Mesothelial cell of epicardium (in vitro differentiated cells): ENCODE measurements at regions not wholly inside any gene's neighbourhood (a gene's known extent, or its start where the extent isn't known, plus 50 kb on each side); places are given as distances from the start of the nearest gene placed in this dataset.

Experiments used
- DNase-seq, 2 experiments: peaks; one replicate each; pipeline ENCODE4 v3.0.0; 2021; ENCODE audit warnings: low spot score in 2 of 2; ENCODE audit not compliant: unreplicated experiment in 2 of 2
- H3K27ac Mint-ChIP-seq: 2 replicates; pipeline ENCODE4 v1.8.0; 2021; ENCODE audit warnings: mixed read lengths
- H3K27me3 Mint-ChIP-seq: 2 replicates; pipeline ENCODE4 v1.8.0; 2021; ENCODE audit warnings: low read depth, mixed read lengths
- H3K36me3 Mint-ChIP-seq: 2 replicates; pipeline ENCODE4 v1.8.0; 2021; ENCODE audit warnings: mixed read lengths
- H3K4me1 Mint-ChIP-seq: 2 replicates; pipeline ENCODE4 v1.8.0; 2021; ENCODE audit warnings: mixed read lengths
- H3K4me3 Mint-ChIP-seq: 2 replicates; pipeline ENCODE4 v1.8.0; 2021; ENCODE audit warnings: mild to moderate bottlenecking, moderate library complexity, mixed read lengths
- H3K9me3 Mint-ChIP-seq: 2 replicates; pipeline ENCODE4 v1.8.0; 2021; ENCODE audit warnings: mixed read lengths
- TF ChIP-seq, protein P1 (sequence below): fragments of 200-600 bp; sonication (generic); IDR thresholded peaks from one replicate; pipeline ENCODE4 v1.5.0; 2021; ENCODE audit warnings: antibody characterized with exemption; ENCODE audit not compliant: unreplicated experiment

DNA sequence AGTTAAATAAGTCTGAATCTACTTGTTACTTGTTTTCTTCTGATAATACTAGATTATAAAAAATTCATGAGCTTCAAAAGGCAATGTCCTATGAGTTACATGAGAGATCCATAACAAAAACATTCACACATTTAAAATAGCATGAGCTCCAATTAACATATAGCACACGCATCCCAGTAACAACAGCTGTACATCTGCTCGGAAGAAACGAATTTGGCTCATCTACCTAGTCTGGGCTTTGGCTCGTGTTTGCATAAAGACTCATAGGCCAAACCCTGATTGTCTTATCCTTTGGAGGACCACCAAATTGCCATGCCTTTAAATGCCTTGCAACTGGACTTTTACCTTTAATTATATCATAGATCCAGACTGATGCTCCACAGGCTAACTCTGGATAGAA lies 259.7 kb upstream of the CHD6 start:
- no peaks in the 10 kb centered on the region for H3K4me1 Mint-ChIP-seq
- no peak overlapping the region for H3K27ac Mint-ChIP-seq
- no peak overlapping the region for H3K4me3 Mint-ChIP-seq
- H3K9me3 Mint-ChIP-seq = no peaks in the 10 kb centered on the region
- peaks cover 17% of the 10 kb centered on the region for H3K27me3 Mint-ChIP-seq
- no peaks in the 10 kb centered on the region for H3K36me3 Mint-ChIP-seq
- TF ChIP-seq, protein P1, sequence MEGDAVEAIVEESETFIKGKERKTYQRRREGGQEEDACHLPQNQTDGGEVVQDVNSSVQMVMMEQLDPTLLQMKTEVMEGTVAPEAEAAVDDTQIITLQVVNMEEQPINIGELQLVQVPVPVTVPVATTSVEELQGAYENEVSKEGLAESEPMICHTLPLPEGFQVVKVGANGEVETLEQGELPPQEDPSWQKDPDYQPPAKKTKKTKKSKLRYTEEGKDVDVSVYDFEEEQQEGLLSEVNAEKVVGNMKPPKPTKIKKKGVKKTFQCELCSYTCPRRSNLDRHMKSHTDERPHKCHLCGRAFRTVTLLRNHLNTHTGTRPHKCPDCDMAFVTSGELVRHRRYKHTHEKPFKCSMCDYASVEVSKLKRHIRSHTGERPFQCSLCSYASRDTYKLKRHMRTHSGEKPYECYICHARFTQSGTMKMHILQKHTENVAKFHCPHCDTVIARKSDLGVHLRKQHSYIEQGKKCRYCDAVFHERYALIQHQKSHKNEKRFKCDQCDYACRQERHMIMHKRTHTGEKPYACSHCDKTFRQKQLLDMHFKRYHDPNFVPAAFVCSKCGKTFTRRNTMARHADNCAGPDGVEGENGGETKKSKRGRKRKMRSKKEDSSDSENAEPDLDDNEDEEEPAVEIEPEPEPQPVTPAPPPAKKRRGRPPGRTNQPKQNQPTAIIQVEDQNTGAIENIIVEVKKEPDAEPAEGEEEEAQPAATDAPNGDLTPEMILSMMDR = no peak
- DNase-seq = no peak

GRCh38 chr20:41874658-41875057 lies 256.5 kb upstream of the CHD6 start:
- H3K4me1 Mint-ChIP-seq = no peaks in the 10 kb centered on the region
- H3K27ac Mint-ChIP-seq = no peak overlapping the region
- TF ChIP-seq, protein P1 = no peak
- no peak overlapping the region for H3K4me3 Mint-ChIP-seq
- peaks cover 8% of the 10 kb centered on the region for H3K27me3 Mint-ChIP-seq
- no peaks in the 10 kb centered on the region for H3K36me3 Mint-ChIP-seq
- DNase-seq = no peak
- peaks cover 12% of the 10 kb centered on the region for H3K9me3 Mint-ChIP-seq

- Mint-ChIP-seq H3K27ac (no peak overlapping the region), H3K9me3 (peaks cover 23% of the 10 kb centered on the region), H3K27me3 (peaks cover 8% of the 10 kb centered on the region), H3K4me1 (no peaks in the 10 kb centered on the region), H3K4me3 (no peak overlapping the region), H3K36me3 (no peaks in the 10 kb centered on the region)
- no peak for DNase-seq
- TF ChIP-seq, protein P1 = no peak
Observed at GRCh38 chr20:41872930-41873329, 254.8 kb upstream of the CHD6 start.

GRCh38 chr20:41870869-41871462 lies 252.8 kb upstream of the CHD6 start:
- H3K9me3 Mint-ChIP-seq = peaks cover 36% of the 10 kb centered on the region
- no peaks in the 10 kb centered on the region for H3K36me3 Mint-ChIP-seq
- no peak for DNase-seq
- H3K4me1 Mint-ChIP-seq = no peaks in the 10 kb centered on the region
- TF ChIP-seq, protein P1 = no peak
- H3K4me3 Mint-ChIP-seq = no peak overlapping the region
- no peak overlapping the region for H3K27ac Mint-ChIP-seq
- H3K27me3 Mint-ChIP-seq = peaks cover 8% of the 10 kb centered on the region

GRCh38 chr20:41869261-41869660 lies 251.1 kb upstream of the CHD6 start:
- no peak for DNase-seq
- Mint-ChIP-seq H3K4me3 (no peak overlapping the region), H3K9me3 (peaks cover 36% of the 10 kb centered on the region), H3K36me3 (no peaks in the 10 kb centered on the region), H3K27me3 (peaks cover 4% of the 10 kb centered on the region), H3K27ac (no peak overlapping the region), H3K4me1 (no peaks in the 10 kb centered on the region)
- TF ChIP-seq, protein P1 = no peak

- H3K9me3 Mint-ChIP-seq = peaks cover 29% of the 10 kb centered on the region
- TF ChIP-seq, protein P1 = no peak
Observed at GRCh38 chr20:41865938-41866337, 247.8 kb upstream of the CHD6 start.

More at GRCh38 chr20:41865938-41866337, 247.8 kb upstream of the CHD6 start:
- H3K27ac Mint-ChIP-seq = no peak overlapping the region
- H3K36me3 Mint-ChIP-seq = no peaks in the 10 kb centered on the region
- H3K4me3 Mint-ChIP-seq = no peak overlapping the region
- H3K4me1 Mint-ChIP-seq = no peaks in the 10 kb centered on the region
- H3K27me3 Mint-ChIP-seq = peaks cover 3% of the 10 kb centered on the region
- no peak for DNase-seq
